RPMI8226 (cell line): ENCODE measurements at regions not wholly inside any gene's neighbourhood (a gene's known extent, or its start where the extent isn't known, plus 50 kb on each side); places are given as distances from the start of the nearest gene placed in this dataset.
"Not testable (repeated sequence)": the region's sequence is repeated elsewhere in the genome, so short reads cannot be mapped to it uniquely, and the experiment has no call there.

Experiments used
- DNase-seq: peaks from one replicate; pipeline ENCODE4 v3.0.0-alpha.2; 2015

- no peak for DNase-seq
Observed at GRCh38 chr6:121549736-121550135, 114.3 kb downstream of the GJA1 start.

DNA sequence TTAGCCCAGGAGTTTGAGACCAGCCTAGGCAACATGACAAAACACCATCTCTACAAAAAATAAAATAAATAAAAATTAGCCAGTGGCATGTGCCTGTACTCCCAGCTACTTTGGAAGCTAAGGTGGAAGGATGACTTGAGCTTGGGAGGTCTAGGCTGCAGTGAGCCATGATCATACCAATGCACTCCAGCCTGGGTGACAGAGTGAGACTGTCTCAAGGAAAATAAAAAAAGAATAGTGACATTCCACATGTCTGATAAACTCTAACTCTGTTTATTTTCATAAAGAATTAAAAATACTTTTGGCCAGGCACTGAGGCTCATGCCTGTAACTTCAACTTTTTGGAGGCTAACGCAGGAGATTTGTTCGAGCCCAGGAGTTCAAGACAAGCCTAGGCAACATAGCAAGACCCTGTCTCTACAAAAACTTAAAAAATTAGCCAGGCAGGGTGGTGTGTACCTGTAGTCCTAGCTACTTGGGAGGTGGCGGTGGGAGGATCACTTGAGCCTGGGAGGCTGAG is 115.1 kb downstream of the GJA1 start:
- DNase-seq: no peak

DNA sequence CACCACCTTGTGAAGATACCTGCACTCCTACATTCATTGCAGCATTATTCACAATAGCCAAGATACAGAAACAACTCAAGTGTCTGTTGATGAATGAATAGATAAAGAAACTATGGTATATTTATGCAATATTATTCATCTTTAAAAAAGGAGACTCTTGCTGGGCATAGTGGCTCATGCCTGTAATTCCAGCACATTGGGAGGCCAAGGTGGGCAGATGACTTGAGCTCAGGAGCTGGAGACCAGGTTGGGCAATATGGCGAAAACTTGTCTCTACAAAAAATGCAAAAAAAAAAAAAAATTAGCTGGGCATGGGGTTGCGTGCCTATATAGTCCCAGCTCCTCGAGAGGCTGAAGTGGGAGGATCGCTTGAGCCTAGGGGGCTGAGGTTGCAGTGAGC is 119.8 kb downstream of the GJA1 start:
- no peak for DNase-seq

DNA sequence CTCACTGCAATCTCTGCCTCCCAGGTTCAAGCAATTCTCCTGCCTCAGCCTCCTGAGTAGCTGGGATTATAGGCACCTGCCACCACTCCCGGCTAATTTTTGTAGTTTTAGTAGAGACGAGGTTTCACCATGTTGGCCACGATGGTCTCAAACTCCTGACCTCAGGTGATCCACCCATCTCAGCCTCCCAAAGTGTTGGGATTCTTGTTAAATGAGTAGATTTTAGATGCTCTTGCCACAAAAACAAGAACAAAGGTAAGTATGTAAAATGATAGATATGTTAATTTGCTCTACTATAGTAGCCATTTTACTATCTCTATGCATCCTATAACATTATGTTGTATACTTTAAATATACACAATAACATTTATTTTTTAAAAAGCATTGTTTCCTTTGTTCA is 120.7 kb downstream of the GJA1 start:
- not testable (repeated sequence) for DNase-seq

DNA sequence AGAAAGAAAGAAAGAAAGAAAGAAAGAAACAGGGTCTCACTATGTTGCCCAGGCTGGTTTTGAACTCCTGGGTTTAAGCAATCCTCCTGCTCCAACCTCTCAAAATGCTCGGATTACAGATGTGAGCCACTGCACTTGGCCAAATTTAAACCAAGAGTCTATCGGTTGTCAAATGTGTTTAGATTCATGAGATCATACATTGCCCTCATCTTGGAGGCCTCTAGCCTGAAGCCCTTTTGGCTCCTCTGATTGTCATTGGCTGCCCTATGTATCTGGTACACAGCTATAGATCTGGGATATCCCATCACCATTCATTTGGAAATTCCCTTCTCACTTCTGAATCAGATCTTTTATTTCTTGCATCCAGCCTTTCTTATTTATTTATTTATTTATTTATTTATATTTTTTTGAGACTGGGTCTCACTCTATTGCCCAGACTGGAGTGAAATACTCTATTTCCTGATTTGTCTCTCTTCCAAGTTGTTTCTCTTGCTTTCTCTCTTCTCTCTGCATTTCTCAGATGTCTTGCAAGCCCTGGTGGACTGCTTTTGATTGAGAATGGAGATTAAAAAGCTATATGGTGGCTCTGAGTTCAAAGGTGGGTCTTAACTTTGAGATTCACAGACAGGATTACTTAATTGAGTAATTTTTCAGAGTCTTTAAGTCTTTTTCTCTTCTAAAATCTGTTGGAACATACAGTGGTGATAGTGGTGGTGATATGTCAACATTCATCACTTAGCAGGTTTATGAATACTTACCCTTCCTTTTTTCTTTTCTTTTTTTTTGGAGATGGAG is 121.9 kb downstream of the GJA1 start:
- DNase-seq: no peak

- no peak for DNase-seq
Observed at GRCh38 chr6:121559611-121560269, 124.3 kb downstream of the GJA1 start.

DNA sequence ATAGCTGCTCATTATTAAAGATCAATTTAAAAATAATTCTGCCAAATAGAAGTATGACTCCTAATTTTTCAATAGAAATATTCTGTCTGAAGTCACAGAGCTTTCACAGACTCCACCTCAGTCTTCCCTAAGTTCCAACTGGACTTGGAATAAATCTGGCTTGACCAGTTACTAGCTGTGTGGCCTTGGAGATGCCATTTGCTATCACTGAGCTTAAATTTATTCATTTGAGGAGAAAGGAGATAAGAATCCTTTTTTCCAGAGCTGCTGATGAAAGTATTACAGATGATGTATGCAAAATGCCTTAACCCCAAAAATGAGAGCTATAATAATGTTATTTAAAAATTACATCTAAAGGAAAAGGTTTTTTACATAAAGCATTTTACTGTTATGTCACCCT is 125.0 kb downstream of the GJA1 start:
- DNase-seq: no peak

- no peak for DNase-seq
Observed at GRCh38 chr6:121563286-121563685, 127.8 kb downstream of the GJA1 start.

- DNase-seq: not testable (repeated sequence)
Observed at GRCh38 chr6:121564529-121564928, 129.1 kb downstream of the GJA1 start.

DNA sequence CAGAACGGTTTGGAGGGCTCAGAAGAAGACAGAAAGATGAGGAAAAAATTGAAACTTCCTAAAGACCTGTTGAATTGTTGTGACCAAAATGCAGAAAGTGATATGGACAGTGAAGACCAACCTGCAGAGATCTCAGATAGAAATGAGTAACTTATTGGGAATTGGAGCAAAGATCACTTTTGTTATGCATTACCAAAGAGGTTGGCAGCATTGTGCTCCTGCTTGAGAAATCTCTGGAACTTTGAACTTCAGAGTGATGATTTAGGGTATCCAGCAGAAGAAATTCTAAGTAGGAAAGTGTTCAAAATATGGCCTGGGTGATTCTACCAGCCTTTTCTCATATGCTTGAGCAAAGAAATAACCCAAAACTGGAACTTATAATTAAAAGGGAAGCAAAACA is 136.0 kb downstream of the GJA1 start:
- no peak for DNase-seq

DNA sequence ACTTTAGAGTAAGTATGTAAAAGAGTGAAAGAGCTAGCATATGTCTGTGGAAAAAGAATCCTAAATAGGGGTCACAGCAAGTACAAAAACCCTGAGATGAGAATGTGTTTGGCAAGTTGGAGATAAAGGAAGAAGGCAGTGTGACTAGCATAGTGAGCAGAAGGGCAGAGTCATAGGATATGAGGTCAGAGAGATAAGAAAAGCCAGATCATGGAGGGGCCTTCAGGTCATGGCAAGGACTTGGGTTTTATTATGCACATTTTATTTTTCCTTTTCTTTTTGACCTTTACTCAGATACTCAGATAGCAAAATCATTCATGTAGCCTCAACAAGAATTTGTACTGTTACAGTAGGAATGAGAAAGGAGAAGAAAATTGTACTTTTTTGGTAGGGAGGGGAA is 138.0 kb downstream of the GJA1 start:
- DNase-seq: no peak

- DNase-seq: no peak
Observed at GRCh38 chr6:121578216-121578615, 142.8 kb downstream of the GJA1 start.

GRCh38 chr6:121579478-121579877 is 144.0 kb downstream of the GJA1 start:
- no peak for DNase-seq

DNA sequence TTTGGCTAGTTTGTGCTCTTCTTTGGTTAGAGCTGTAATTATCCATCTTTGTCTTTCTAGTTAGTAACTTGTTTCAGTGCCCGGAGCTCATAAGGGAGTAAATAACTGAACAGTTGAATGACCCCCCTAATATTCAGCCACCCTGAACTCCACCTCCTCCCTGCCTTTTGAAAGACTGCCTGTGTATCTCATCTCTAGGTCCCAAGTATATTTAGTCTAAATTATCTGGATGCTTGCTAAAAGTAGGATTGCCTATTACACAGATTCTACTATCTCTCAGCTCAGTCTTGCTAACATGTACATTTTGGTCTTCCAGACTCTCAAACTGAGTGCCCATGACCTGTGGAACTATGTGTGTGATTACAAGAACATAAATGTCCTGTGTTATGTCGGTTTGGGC is 145.9 kb downstream of the GJA1 start:
- no peak for DNase-seq

DNA sequence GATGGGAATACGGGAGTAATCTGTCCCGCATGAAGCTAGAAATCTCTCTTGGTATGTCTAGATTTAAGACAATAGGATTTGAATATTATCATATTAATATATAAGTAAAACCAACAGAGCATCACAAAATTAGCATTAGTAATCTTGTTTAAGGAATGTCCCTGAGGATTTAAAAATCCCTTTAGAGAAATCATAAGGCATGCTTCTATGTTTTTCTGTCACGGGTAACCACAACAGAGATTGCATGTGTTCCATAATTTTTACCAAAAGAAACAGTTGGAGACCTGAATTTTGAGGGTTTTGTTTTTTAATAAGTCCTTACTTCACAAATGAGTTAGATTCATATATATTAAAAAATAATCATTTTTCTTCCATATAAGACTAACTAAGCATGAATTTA is 146.8 kb downstream of the GJA1 start:
- no peak for DNase-seq

GRCh38 chr6:121584586-121585369 is 149.3 kb downstream of the GJA1 start:
- no peak for DNase-seq

DNA sequence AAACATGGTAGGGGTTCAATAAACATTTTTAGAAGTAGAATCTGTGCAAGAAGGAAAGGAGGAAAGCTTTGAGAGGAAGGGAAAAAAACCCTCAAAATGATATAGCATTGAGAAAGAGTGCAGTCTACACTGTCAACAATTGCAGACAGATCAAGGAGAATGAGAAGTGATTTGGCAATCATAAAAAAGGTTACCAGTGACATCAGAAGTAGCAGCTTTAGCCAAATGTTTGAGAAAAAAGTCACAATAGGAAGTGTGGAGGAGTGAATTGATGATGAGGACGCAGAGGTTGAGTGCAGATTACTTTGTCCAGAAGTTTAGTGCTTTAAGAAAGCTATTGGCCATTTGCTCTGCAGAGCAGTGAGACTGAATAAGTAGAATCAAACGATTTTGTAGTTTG is 155.0 kb downstream of the GJA1 start:
- no peak for DNase-seq

GRCh38 chr6:121590916-121591315 is 155.5 kb downstream of the GJA1 start:
- no peak for DNase-seq

- DNase-seq: no peak
Observed at GRCh38 chr6:121592261-121592935, 157.0 kb downstream of the GJA1 start.

DNA sequence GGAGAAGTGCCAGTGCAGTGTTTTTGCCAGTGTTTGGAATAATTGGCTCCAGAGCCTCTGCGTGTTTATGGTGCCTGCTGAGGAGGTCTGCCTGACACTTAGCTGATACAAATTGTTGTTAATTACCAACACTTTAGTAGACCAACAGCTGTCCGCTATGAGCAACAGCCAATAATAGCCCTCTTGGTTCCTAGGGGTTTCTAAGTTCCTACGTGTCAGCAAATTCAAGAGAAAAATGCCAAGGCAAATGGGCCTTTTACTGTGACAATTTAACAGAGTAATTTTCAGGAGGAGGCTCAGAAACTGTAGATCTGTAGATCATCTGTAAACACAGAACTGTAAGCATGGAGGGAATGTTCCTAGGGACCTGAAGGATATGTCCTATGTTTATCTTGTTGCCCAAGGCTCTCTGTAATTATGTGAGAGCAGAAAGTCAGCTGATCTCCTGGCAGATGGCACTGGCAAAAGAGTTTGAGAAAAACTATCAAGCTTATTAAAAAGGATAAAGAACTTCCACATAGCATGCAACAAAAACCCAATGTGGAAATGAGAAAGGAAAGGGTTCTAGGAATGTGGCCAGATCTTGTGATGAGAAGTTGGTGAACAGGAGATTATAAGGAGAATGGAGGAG is 157.7 kb downstream of the GJA1 start:
- peak; percentile 20 for DNase-seq

- DNase-seq: no peak
Observed at GRCh38 chr6:121594053-121594452, 158.6 kb downstream of the GJA1 start.

- no peak for DNase-seq
Observed at GRCh38 chr6:121595646-121596045, 160.2 kb downstream of the GJA1 start.

GRCh38 chr6:121596441-121596840 is 161.0 kb downstream of the GJA1 start:
- no peak for DNase-seq
